Daoy (cell line): ENCODE measurements at regions not wholly inside any gene's neighbourhood (a gene's known extent, or its start where the extent isn't known, plus 50 kb on each side); places are given as distances from the start of the nearest gene placed in this dataset.
A peak's percentile ranks its signal among the peaks of the same experiment; 100 is the strongest.
"Not testable (repeated sequence)": the region's sequence is repeated elsewhere in the genome, so short reads cannot be mapped to it uniquely, and the experiment has no call there.

Experiments used
- DNase-seq: peaks from one replicate; pipeline ENCODE4 v3.0.0-alpha.2; 2015; ENCODE audit warnings: low read depth

GRCh38 chrX:74180716-74181115 lies 123.3 kb upstream of the ZCCHC13 start:
- DNase-seq: no peak

- no peak for DNase-seq
These were observed 124.0 kb upstream of the ZCCHC13 start for GRCh38 chrX:74179990-74180389.

DNA sequence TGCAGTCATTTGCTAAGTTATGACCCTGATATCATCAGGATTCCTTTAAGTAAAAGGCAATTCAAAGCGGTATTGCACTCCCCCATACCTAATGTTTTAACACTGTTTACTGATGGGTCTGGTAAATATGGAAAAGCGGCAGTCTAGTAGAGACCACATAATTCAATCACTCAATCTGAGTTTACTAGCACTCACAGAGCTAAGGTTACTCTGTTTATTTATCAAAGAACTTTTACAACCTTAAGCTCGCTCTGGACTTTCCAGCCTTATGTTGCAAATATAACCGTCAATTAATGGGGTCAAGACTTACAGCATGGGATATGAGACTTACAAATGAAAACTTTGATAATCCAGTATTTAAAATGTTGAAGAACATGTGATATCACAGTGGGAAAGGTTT lies 124.5 kb upstream of the ZCCHC13 start:
- no peak for DNase-seq

DNA sequence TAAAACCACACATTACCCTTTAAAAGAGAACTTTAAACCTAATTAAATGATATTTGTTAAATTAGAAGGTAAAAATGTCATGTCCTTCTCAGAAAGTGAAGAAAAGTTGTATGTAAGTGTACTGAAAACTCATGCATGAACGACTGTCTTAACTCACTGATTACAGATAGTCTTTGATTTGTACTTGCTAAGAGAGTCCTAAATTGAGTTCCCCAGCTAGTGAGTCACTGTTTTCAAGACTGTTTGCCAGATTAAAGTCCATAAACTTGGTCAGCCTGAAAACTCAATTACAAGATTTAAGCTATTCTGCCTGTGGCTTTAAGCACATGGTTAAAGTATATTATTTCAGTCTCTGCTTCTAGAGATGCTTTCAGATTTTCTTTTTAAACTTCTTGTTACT lies 124.9 kb upstream of the ZCCHC13 start:
- peak; percentile 19 for DNase-seq

- DNase-seq: no peak
These were observed 125.4 kb upstream of the ZCCHC13 start for GRCh38 chrX:74178536-74178935.

DNA sequence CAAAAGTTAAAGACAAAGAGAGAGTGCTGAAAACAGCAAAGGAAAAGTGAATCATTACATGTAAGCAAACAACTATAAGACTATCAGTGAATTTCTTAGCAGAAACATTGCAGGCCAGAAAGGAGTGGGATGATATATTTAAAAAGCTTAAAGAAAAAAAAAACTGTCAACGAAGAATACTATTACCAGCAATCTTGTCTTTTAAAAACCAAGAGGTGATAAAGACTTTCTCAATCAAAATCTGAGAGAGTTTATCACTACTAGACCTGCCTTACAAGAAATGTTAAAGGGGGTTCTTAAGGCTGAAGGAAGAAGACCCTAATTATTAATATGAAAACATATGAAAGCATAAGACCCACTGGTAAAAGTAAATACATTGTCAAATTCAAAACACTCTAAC lies 132.5 kb upstream of the ZCCHC13 start:
- DNase-seq: no peak

- DNase-seq: no peak
These were observed 141.8 kb upstream of the ZCCHC13 start for GRCh38 chrX:74162199-74162598.

DNA sequence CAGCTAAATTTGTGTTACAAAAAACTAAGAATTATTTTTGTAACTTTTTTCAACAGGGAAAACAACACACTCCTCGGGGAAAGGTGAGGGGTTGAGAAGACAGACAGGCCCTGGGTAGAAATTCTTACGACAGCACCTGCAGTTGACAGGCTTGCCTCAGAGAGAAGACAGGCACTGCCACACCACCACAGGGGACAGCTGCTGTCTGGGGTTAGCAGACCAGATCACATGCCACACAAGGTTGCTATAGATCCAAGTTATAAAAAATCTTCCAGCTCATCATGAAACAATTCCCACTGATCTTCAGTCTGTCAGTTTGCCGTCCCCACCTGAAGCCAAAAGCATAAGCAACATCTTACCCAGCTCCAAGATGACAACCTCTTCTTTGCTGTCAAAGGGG lies 143.2 kb upstream of the ZCCHC13 start:
- no peak for DNase-seq

- no peak for DNase-seq
These were observed 143.6 kb upstream of the ZCCHC13 start for GRCh38 chrX:74160358-74160757.

DNA sequence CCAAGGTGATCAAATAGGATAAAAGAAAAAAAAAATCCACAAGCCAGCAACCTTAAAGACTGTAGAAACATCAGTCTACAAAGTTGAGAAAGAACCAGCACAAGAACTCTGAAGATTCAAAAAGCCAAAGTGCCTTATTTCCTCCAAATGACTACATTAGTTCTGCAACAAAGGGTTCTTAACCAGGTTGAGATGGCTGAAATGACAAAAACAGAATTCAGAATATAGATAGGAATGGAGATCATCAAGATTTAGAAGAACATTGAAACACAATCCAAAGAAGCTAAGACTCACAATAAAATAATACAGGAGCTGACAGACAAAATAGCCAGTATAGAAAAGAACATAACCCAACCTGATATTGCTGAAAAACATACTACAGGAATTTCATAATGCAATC lies 156.5 kb upstream of the ZCCHC13 start:
- no peak for DNase-seq

DNA sequence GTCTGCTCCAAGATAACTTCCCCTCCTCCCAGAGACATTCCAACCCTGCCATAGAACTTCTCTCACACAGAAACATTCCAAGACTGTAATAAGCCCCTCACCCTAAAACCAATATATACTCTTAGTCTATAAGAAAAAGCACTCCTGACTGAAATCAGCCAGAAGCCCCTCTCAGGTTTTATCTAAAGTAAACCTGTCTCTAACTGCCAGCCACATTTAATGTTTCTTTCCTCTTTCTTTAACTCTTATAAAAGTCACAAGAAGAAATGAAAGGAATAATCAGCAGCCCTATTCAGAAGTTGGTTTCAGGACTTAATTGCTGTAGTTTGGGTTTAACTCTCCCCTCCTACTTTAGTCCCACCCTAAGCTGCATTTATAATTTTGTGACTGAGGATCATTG lies 165.0 kb upstream of the ZCCHC13 start:
- DNase-seq: no peak

DNA sequence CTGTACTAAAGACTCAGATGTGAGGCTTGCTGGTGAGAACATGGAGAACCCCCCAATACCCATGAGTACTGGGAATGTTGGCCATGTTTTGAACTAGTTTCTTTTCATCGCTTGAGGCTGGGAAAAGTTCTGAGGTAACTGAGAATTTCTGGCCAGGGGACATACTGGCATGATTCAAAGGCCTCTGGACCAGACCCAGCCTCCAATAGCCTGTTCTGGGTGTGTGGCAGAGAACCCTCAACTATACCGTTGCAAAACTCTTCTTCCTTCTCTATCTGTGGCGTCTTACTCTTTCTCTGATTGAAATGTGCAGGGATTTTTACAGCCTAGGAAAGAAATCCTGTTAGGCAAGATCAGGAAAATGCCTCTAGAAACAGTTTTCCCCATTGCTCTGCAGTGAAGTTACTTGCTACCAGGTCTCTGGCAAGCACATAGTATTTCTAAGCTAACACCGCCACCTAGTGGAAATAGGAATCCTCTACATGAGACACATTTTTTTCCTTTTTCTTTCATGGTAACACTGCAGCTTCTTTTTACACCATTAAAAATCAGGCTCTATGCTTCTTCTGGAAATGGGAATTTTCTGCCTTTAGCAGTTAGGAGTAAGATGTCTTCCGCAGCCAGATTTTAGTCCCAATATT lies 170.7 kb upstream of the ZCCHC13 start:
- peak; percentile 28 for DNase-seq

GRCh38 chrX:74132280-74132679 lies 171.7 kb upstream of the ZCCHC13 start:
- DNase-seq: no peak

DNA sequence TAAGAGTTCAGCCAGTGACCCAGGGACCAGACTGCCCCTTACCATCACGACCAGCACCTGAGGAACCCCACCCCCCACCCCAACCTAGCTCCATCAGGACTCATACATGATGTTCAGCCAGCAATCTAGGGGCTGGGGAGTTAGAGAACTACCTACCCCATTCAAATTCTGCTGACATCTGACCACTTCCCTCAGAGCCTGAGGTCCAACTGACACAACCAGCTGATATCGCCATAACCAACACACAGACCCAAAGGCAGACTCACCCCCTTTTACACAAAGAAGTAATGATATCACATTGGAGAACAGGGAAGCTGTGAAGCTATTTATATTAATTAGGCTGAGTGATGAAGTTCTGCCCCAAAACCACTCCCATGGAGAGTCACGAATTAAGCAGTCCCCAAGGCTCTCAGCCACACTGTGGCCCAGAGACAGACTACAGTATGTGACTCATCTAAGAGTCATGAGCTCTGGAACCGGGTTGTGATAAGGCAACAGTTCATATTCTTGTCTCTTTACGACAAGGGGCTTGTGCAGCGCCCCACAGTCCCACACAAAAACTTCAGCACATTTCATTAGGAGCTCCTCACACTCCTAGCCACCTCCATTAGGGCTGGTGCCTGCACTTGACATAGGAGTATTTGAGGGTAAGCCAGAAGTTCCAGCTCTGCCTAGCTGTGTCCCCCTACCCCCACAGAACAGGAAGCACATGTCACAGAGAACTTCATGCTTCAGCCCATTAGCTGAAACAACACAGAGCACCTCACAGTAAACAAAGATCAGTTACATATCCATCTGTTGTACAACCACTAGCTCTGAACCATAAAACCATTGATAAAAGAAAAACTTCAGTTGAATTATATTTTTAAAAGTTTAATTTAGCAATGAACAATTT lies 184.7 kb upstream of the ZCCHC13 start:
- DNase-seq: peak; percentile 74

DNA sequence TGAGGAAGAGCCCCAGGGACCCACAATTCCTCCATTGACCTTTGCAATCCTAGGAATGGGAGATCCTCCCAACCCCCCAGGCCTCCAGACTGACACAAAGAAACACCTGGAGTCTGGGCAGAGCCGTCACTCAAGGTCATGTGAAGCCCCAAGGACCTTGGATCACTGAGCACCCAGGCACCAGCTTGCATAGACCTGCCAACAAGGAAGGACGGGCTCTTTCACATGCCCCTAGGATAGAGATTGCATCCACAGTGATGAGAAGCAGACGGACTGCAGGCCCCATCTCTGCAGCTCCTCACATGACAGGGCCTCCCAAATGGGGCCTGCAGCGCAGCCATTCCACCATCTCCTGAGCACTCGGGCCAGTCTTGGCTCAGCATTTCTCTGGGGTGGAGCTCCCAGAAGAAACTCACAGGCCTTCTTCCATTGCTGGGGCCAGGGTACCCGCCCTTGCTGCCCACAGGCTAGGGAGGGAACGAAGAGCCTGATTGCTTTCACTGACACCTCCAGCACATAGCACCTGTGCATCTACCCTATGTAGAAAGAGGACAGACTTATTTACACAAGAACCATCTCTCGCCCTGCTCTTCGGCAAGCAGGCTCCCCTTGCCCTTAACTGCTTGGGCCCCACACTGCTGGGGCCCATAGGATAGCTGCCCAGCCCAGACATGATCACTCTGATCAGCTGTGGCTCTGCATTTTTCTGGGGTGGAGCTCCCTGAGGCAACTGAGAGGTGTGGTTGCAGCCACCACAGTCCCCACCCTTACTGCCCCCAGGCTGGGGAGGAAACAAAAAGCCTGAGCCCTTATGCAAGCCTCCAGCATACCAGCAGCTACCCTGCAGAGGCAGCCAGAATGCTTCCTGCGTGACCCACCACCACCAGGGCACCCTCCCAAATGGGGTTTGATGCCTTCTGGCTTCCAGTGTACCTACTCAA lies 185.7 kb upstream of the ZCCHC13 start:
- DNase-seq: peak; percentile 11

DNA sequence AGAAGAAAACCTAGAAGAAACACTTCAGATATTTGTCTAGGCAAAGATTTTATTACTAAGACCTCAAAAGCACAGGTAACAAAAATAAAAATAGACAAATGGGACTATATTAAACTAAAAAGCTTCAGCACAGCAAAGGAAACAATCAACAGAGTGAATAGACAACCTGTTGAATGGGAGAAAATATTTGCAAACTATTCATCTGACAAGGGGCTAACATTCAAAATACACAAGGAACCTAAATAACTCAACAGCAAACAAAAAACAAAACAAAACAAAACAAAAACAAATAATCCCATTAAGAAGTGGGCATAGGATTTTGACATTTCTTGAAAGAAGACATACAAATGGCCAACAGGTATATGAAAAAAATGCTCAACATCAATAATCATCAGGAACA lies 192.7 kb upstream of the ZCCHC13 start:
- DNase-seq: no peak

DNA sequence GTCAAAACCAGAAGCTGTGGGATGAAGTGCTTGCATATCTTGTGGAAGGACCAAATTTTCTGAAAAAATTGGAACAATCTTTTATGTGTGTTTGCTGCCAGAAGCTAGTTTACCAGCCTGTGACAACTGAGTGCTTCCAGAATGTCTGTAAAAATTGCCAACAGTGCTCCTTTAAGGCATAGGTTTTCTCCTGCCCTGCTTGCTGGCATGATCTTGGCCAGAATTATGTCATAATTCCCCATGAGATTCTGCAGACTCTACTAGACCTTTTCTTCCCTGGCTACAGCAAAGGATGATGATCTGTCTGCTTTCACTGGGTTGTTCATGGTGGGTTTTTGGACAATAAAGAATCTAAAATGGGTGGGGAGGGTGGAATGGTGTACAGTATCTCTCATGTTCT lies 196.3 kb upstream of the ZCCHC13 start:
- no peak for DNase-seq

- peak; percentile 4 for DNase-seq
These were observed 199.5 kb upstream of the ZCCHC13 start for GRCh38 chrX:74104356-74105015.

DNA sequence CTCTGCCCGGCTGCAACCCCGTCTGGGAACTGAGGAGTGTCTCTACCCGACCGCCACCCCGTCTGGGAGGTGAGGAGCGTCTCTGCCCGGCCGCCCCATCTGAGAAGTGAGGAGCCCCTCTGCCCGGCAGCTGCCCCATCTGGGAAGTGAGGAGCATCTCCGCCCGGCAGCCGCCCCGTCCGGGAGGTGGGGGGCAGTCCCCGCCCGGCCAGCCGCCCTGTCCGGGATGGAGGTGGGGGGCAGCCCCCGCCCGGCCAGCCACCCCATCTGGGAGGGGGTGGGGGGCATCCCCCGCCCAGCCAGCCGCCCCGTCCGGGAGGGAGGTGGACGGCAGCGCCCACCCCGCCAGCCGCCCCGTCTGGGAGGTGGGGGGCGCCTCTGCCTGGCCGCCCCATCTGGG lies 205.6 kb upstream of the ZCCHC13 start:
- DNase-seq: not testable (repeated sequence)

DNA sequence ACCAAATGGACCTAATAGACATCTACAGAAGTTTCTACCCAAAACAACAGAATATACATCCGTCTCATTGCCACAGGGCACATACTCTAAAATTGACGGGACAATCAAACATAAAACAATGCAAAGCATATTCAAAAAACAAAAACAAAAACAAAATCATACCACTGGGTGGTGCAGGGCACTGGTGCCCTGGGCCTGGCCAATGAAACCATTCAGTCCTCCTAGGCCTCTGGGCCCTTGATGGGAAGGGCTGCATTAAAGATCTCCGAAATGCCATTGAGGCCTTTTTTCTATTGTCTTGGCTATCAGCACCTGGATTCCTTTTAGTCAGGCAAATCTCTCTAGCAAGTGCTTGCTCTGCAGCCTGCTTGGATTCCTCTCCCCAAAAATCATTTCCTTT lies 213.9 kb upstream of the ZCCHC13 start:
- no peak for DNase-seq

- no peak for DNase-seq
These were observed 218.2 kb upstream of the ZCCHC13 start for GRCh38 chrX:74085642-74086236.
